ENCODE measurements at regions not wholly inside any gene's neighbourhood (a gene's known extent, or its start where the extent isn't known, plus 50 kb on each side); places are given as distances from the start of the nearest gene placed in this dataset.

DNA sequence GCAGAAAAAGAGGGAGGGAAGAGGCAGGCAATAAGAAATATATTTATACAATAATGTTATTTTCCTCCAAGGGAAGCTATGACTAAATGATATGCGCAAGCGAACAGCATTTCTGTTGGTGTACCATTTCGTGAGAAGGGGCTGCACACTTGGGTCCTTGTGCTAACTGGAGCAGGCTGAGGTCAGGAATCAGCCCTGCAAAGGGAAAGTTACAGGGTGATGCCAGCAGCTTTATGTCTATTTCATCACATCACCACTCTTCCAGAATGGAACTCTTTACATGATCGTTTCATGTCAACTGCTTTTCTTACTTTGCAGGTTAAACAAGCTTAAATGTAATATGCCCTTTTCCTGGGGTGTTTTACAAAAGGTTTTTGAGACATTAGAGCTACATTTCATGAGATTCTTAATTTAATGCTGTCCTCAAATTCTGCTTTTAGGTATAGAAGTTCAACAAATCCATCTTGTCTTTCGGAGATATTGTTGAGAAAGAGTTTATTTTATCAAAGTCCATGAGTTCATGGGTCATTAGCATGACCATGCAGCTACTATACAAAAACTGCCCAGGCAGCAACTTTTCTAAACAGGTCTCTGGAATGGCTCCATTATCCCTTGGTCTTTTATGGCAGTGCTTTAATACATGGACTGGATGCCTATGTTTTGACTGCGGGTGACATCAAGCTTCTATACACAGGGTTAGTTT, 443.8 kb downstream of the TENT5A start:
- Mint-ChIP-seq H3K27me3 (no peaks in the 10 kb centered on the region), H3K36me3 (ENCODE audit: low read depth) (no peaks in the 10 kb centered on the region), H3K4me1 (ENCODE audit: low read depth) (no peaks in the 10 kb centered on the region), H3K27ac (no peak overlapping the region), H3K4me3 (no peak overlapping the region), H3K9me3 (peaks cover 4% of the 10 kb centered on the region)
- DNase-seq (no peak), ATAC-seq (no peak)
- ChIA-PET CTCF (no interaction called here), POLR2A (no interaction called here)
- intact Hi-C loops (cut with micrococcal nuclease), result no loop called here
- TF ChIP-seq, protein P1, sequence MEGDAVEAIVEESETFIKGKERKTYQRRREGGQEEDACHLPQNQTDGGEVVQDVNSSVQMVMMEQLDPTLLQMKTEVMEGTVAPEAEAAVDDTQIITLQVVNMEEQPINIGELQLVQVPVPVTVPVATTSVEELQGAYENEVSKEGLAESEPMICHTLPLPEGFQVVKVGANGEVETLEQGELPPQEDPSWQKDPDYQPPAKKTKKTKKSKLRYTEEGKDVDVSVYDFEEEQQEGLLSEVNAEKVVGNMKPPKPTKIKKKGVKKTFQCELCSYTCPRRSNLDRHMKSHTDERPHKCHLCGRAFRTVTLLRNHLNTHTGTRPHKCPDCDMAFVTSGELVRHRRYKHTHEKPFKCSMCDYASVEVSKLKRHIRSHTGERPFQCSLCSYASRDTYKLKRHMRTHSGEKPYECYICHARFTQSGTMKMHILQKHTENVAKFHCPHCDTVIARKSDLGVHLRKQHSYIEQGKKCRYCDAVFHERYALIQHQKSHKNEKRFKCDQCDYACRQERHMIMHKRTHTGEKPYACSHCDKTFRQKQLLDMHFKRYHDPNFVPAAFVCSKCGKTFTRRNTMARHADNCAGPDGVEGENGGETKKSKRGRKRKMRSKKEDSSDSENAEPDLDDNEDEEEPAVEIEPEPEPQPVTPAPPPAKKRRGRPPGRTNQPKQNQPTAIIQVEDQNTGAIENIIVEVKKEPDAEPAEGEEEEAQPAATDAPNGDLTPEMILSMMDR (IDR thresholded peaks at IDR 0.05), result no peak

DNA sequence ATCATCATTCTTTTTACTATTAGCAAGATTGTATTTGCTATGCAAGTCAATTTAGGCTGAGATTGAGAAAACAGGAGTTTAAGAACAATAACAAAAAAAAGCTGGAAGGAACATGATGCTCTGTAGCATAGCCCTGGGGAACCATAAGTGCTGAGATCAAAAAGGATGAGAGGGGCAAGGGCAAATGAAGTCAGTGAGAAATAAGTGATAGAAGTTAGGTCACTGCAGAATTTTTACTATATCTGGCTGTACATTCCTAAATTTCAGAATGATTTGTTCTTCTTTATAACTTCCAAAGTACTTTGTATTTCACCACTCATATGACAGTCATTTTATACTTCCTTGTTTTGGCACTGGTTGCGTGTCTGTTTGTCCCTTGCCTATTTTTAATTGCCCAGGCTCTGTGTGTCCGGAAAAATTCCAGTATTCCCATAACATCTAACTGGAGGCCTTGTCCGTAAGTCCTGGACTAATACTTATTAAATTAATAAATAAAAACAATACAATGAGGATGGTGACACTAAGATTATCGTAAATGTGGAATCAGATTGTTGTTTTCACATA, 444.7 kb downstream of the TENT5A start:
- Mint-ChIP-seq H3K4me1 (ENCODE audit: low read depth) (no peaks in the 10 kb centered on the region), H3K36me3 (ENCODE audit: low read depth) (no peaks in the 10 kb centered on the region), H3K9me3 (no peaks in the 10 kb centered on the region), H3K27ac (no peak overlapping the region), H3K27me3 (no peaks in the 10 kb centered on the region), H3K4me3 (no peak overlapping the region)
- intact Hi-C loops (cut with micrococcal nuclease), result no loop called here
- TF ChIP-seq, protein P1 (IDR thresholded peaks at IDR 0.05), result no peak
- ChIA-PET POLR2A (no interaction called here), CTCF (no interaction called here)
- ATAC-seq (no peak), DNase-seq (no peak)

DNA sequence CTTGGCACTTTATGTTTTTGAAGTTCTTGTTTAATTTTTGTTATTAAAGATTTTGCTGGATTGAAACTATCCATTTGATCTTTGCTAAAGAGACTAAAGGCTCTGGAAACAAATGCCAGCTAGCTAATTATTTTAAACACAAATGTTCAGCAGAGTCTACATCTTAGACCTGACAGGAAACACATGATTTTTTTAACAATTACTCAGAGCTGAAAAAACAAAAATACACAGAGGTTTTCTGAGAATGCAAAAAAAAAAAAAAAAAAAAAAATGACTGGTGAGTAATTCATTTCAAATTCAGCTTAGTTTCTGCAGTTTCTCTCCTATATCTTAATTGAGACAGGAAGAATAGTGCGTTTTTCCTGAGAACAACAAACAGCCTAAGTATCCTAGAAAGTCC, 448.0 kb downstream of the TENT5A start:
- no peaks in the 10 kb centered on the region for H3K9me3 Mint-ChIP-seq
- H3K27me3 Mint-ChIP-seq, result no peaks in the 10 kb centered on the region
- no peak overlapping the region for H3K4me3 Mint-ChIP-seq
- intact Hi-C loops (cut with micrococcal nuclease), result no loop called here
- H3K27ac Mint-ChIP-seq, result no peak overlapping the region
- POLR2A ChIA-PET, result no interaction called here
- CTCF ChIA-PET, result no interaction called here
- no peak for DNase-seq
- TF ChIP-seq, protein P1 (IDR thresholded peaks at IDR 0.05), result no peak
- H3K36me3 Mint-ChIP-seq (ENCODE audit: low read depth), result no peaks in the 10 kb centered on the region
- no peaks in the 10 kb centered on the region for H3K4me1 Mint-ChIP-seq (ENCODE audit: low read depth)
- ATAC-seq, result no peak

DNA sequence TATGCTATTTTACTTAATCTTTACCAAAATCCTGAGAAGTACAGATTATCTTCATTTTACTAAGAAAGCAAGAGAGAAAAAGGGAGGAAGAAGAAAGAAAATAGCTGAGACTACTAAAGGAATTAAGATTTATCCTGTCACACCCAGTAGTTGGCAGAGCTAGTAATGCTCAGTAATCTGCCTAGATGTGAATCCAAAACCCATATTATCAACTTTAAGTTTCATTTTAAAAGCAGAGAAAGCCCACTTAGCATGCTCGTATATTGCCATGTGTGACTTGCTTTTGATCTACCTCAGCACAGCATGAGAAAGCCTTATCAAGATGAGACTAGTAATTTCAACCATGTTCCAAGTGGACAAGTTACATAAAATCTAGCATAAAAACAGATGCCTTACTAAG, 451.5 kb downstream of the TENT5A start:
- no peaks in the 10 kb centered on the region for H3K36me3 Mint-ChIP-seq (ENCODE audit: low read depth)
- H3K4me1 Mint-ChIP-seq (ENCODE audit: low read depth), result no peaks in the 10 kb centered on the region
- H3K27ac Mint-ChIP-seq, result no peak overlapping the region
- CTCF ChIA-PET, result no interaction called here
- DNase-seq (no peak), ATAC-seq (no peak)
- POLR2A ChIA-PET, result no interaction called here
- H3K9me3 Mint-ChIP-seq, result no peaks in the 10 kb centered on the region
- no peak overlapping the region for H3K4me3 Mint-ChIP-seq
- intact Hi-C loops (cut with micrococcal nuclease), result no loop called here
- TF ChIP-seq, protein P1 (IDR thresholded peaks at IDR 0.05), result no peak
- no peaks in the 10 kb centered on the region for H3K27me3 Mint-ChIP-seq

DNA sequence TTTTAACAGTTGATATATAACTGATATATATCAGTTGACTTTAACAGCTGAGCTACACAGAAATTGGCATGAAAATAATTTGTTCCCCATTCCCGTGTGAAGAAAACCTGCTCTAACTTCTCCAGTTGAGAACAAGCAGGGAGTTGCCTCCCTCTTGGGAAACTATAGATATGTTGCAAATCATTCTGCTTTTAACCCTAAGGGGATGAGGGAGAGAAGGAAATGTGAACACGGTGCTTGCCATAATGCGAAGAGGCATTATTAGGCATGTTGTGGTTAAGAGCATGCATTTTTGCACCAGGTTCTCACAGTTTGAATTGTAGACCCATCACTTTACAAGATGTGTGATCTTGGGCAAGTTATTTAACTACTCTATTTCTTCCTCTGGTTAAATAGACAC, 453.7 kb downstream of the TENT5A start:
- ChIA-PET POLR2A (no interaction called here), CTCF (no interaction called here)
- H3K4me3 Mint-ChIP-seq, result no peak overlapping the region
- no peaks in the 10 kb centered on the region for H3K9me3 Mint-ChIP-seq
- H3K4me1 Mint-ChIP-seq (ENCODE audit: low read depth), result no peaks in the 10 kb centered on the region
- H3K27me3 Mint-ChIP-seq, result no peaks in the 10 kb centered on the region
- H3K36me3 Mint-ChIP-seq (ENCODE audit: low read depth), result no peaks in the 10 kb centered on the region
- ATAC-seq (no peak), DNase-seq (no peak)
- intact Hi-C loops (cut with micrococcal nuclease), result no loop called here
- no peak overlapping the region for H3K27ac Mint-ChIP-seq
- TF ChIP-seq, protein P1 (IDR thresholded peaks at IDR 0.05), result no peak

All from activated CD8-positive, alpha-beta T cell treated with anti-CD3 and anti-CD28 coated beads for 36 hours (primary cell).